OCI-LY1 (cell line): ENCODE measurements at regions not wholly inside any gene's neighbourhood (a gene's known extent, or its start where the extent isn't known, plus 50 kb on each side); places are given as distances from the start of the nearest gene placed in this dataset.

Experiments used
- H2AFZ ChIP-seq: fragments of 200-600 bp; sonication (generic), shearing (Covaris generic); 2 replicates; pipeline ENCODE4 v1.6.0; 2014; ENCODE audit warnings: antibody characterized with exemption, mild to moderate bottlenecking, low read length
- H3F3A ChIP-seq: fragments of 200-600 bp; sonication (generic), shearing (Covaris generic); 2 replicates; pipeline ENCODE4 v1.6.0; 2014; ENCODE audit warnings: mild to moderate bottlenecking, antibody characterized with exemption, low read length, moderate library complexity; ENCODE audit not compliant: insufficient read depth
- H3K27ac ChIP-seq: fragments of 200-600 bp; sonication (generic); 2 replicates; pipeline ENCODE4 v1.5.1; 2014; ENCODE audit warnings: low read length, mixed run types, mild to moderate bottlenecking, low read depth; ENCODE audit not compliant: poor library complexity, severe bottlenecking
- H3K27me3 ChIP-seq: fragments of 200-600 bp; sonication (generic); 2 replicates; pipeline ENCODE4 v1.6.0; 2014; ENCODE audit warnings: antibody characterized with exemption, mild to moderate bottlenecking, low read length, moderate library complexity; ENCODE audit not compliant: insufficient read depth
- H3K36me3 ChIP-seq: fragments of 200-600 bp; sonication (generic); 2 replicates; pipeline ENCODE4 v1.6.1; 2014; ENCODE audit warnings: mild to moderate bottlenecking, antibody characterized with exemption, low read length, moderate library complexity, mixed read lengths; ENCODE audit not compliant: insufficient read depth
- H3K4me1 ChIP-seq: fragments of 200-600 bp; sonication (generic); 2 replicates; pipeline ENCODE4 v1.5.1; 2014; ENCODE audit warnings: mild to moderate bottlenecking, low read length, moderate library complexity; ENCODE audit not compliant: insufficient read depth, severe bottlenecking
- H3K4me2 ChIP-seq: fragments of 200-600 bp; sonication (generic), shearing (Covaris generic); 2 replicates; pipeline ENCODE4 v1.6.1; 2014; ENCODE audit warnings: low read length
- H3K4me3 ChIP-seq: fragments of 200-600 bp; sonication (generic); 2 replicates; pipeline ENCODE4 v1.5.1; 2014; ENCODE audit warnings: low read length, low read depth, mild to moderate bottlenecking, mixed read lengths; ENCODE audit not compliant: poor library complexity, severe bottlenecking
- H3K79me2 ChIP-seq: fragments of 200-600 bp; shearing (Covaris generic); 2 replicates; pipeline ENCODE4 v1.6.1; 2016; ENCODE audit warnings: mixed run types, low read length, mixed read lengths; ENCODE audit not compliant: insufficient read depth
- H3K9ac ChIP-seq: fragments of 200-600 bp; sonication (generic), shearing (Covaris generic); 2 replicates; pipeline ENCODE4 v1.6.1; 2014; ENCODE audit warnings: mild to moderate bottlenecking, low read length, mixed read lengths
- H3K9me2 ChIP-seq: fragments of 200-600 bp; sonication (generic), shearing (Covaris generic); 2 replicates; pipeline ENCODE4 v1.6.1; 2014; ENCODE audit warnings: low read depth, mild to moderate bottlenecking, low read length, mixed read lengths
- H3K9me3 ChIP-seq: fragments of 200-600 bp; shearing (Covaris generic); 2 replicates; pipeline ENCODE4 v1.6.1; 2014; ENCODE audit warnings: low read length, mixed read lengths
- H4K20me1 ChIP-seq: fragments of 200-600 bp; sonication (generic), shearing (Covaris generic); 2 replicates; pipeline ENCODE4 v1.6.0; 2016; ENCODE audit warnings: mild to moderate bottlenecking, low read length; ENCODE audit not compliant: insufficient read depth
- CTCF ChIP-seq: fragments of 200-600 bp; sonication (generic), shearing (Covaris generic); IDR thresholded peaks from 2 replicates; pipeline ENCODE4 v1.5.1; 2017; ENCODE audit warnings: mild to moderate bottlenecking, antibody characterized with exemption, low read length, moderate library complexity, mixed read lengths
- EZH2 ChIP-seq: fragments of 200-600 bp; sonication (generic), shearing (Covaris generic); IDR thresholded peaks from 2 replicates; pipeline ENCODE4 v1.8.0; 2017; ENCODE audit warnings: borderline replicate concordance, mixed run types, mild to moderate bottlenecking, antibody characterized with exemption, low read length, moderate library complexity, mixed read lengths

- H3K9ac ChIP-seq: no peak overlapping the region
- TF ChIP-seq EZH2 (no peak), CTCF (no peak)
- no peaks in the 10 kb centered on the region for H3K27me3 ChIP-seq
- no peaks in the 10 kb centered on the region for H3K36me3 ChIP-seq
- H3K9me2 ChIP-seq: no peaks in the 10 kb centered on the region
- H3K4me1 ChIP-seq: no peaks in the 10 kb centered on the region
- no peak overlapping the region for H3K4me2 ChIP-seq
- H3K9me3 ChIP-seq: no peaks in the 10 kb centered on the region
- no peak overlapping the region for H2AFZ ChIP-seq
- H3F3A ChIP-seq: no peaks in the 10 kb centered on the region
- H3K27ac ChIP-seq: no peak overlapping the region
- H3K4me3 ChIP-seq: no peak overlapping the region
- no peaks in the 10 kb centered on the region for H3K79me2 ChIP-seq
- H4K20me1 ChIP-seq: no peaks in the 10 kb centered on the region
These were observed 171.5 kb upstream of the FMN2 start for GRCh38 chr1:239920214-239920613.

GRCh38 chr1:239922778-239923522 lies 168.7 kb upstream of the FMN2 start:
- no peaks in the 10 kb centered on the region for H3K9me2 ChIP-seq
- no peaks in the 10 kb centered on the region for H3K36me3 ChIP-seq
- no peak overlapping the region for H3K4me3 ChIP-seq
- no peaks in the 10 kb centered on the region for H3K9me3 ChIP-seq
- no peaks in the 10 kb centered on the region for H3K4me1 ChIP-seq
- no peak overlapping the region for H3K27ac ChIP-seq
- no peaks in the 10 kb centered on the region for H3F3A ChIP-seq
- no peak overlapping the region for H3K9ac ChIP-seq
- H3K27me3 ChIP-seq: no peaks in the 10 kb centered on the region
- TF ChIP-seq CTCF (no peak), EZH2 (no peak)
- no peaks in the 10 kb centered on the region for H4K20me1 ChIP-seq
- H3K4me2 ChIP-seq: no peak overlapping the region
- no peak overlapping the region for H2AFZ ChIP-seq
- H3K79me2 ChIP-seq: no peaks in the 10 kb centered on the region

GRCh38 chr1:239924741-239925350 lies 166.8 kb upstream of the FMN2 start:
- Histone ChIP-seq H3K4me1 (no peaks in the 10 kb centered on the region), H3K27ac (no peak overlapping the region), H3K79me2 (no peaks in the 10 kb centered on the region), H3K9ac (no peak overlapping the region), H3K27me3 (no peaks in the 10 kb centered on the region), H2AFZ (no peak overlapping the region), H3K9me3 (no peaks in the 10 kb centered on the region), H4K20me1 (no peaks in the 10 kb centered on the region), H3F3A (no peaks in the 10 kb centered on the region), H3K4me3 (no peak overlapping the region), H3K9me2 (no peaks in the 10 kb centered on the region), H3K4me2 (no peak overlapping the region), H3K36me3 (no peaks in the 10 kb centered on the region)
- TF ChIP-seq CTCF: no peak
- no peak for TF ChIP-seq EZH2
